ENCODE measurements at regions not wholly inside any gene's neighbourhood (a gene's known extent, or its start where the extent isn't known, plus 50 kb on each side); places are given as distances from the start of the nearest gene placed in this dataset.

DNA sequence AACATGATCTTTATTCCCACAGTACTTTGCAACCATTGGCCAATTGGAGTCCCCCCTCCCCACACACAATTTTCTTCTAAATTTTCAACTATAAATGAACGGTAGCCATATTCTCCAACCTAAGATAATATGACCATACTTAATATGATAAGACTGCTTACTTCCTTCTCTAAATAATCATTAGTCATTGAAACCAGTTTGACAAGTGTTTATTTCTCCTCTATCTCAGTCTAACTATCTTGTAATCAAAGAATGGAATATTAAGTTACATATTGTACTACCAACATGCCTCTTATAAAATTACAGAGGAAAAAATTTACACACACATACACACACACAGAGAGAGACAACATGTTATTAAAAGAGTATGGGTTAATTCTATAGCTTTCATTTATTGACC is 567.4 kb upstream of the TMPRSS15 start:
- Histone ChIP-seq H3K9me3 (ENCODE audit: control insufficient read depth, low read depth, low read length) (no peaks in the 10 kb centered on the region), H3K4me3 (ENCODE audit: low read length) (no peak overlapping the region), H3K36me3 (ENCODE audit: control insufficient read depth, insufficient read depth, low read length) (no peaks in the 10 kb centered on the region), H3K27ac (ENCODE audit: low read length) (no peak overlapping the region), H3K27me3 (ENCODE audit: control insufficient read depth, insufficient read depth, low read length) (no peaks in the 10 kb centered on the region), H3K4me1 (ENCODE audit: control insufficient read depth, insufficient read depth, low read length) (no peaks in the 10 kb centered on the region)
- WGBS (ENCODE audit: insufficient coverage, low lambda C conversion rate), result no CpG with 5 or more reads among the region's 1 CpG
- no peak for DNase-seq

GRCh38 chr21:18985584-18985983 is 582.0 kb upstream of the TMPRSS15 start:
- Histone ChIP-seq H3K9me3 (ENCODE audit: control insufficient read depth, low read depth, low read length) (no peaks in the 10 kb centered on the region), H3K4me3 (ENCODE audit: low read length) (no peak overlapping the region), H3K36me3 (ENCODE audit: control insufficient read depth, insufficient read depth, low read length) (no peaks in the 10 kb centered on the region), H3K4me1 (ENCODE audit: control insufficient read depth, insufficient read depth, low read length) (no peaks in the 10 kb centered on the region), H3K27me3 (ENCODE audit: control insufficient read depth, insufficient read depth, low read length) (no peaks in the 10 kb centered on the region), H3K27ac (ENCODE audit: low read length) (no peak overlapping the region)
- DNase-seq, result no peak

- Histone ChIP-seq H3K9me3 (ENCODE audit: control insufficient read depth, low read depth, low read length) (no peaks in the 10 kb centered on the region), H3K4me3 (ENCODE audit: low read length) (no peak overlapping the region), H3K4me1 (ENCODE audit: control insufficient read depth, insufficient read depth, low read length) (no peaks in the 10 kb centered on the region), H3K36me3 (ENCODE audit: control insufficient read depth, insufficient read depth, low read length) (no peaks in the 10 kb centered on the region), H3K27me3 (ENCODE audit: control insufficient read depth, insufficient read depth, low read length) (no peaks in the 10 kb centered on the region), H3K27ac (ENCODE audit: low read length) (no peak overlapping the region)
- no peak for DNase-seq
- WGBS (ENCODE audit: insufficient coverage, low lambda C conversion rate), result no CpG with 5 or more reads among the region's 4 CpGs
Measured at GRCh38 chr21:18986197-18986596, 582.6 kb upstream of the TMPRSS15 start.

- Histone ChIP-seq H3K4me3 (ENCODE audit: low read length) (no peak overlapping the region), H3K36me3 (ENCODE audit: control insufficient read depth, insufficient read depth, low read length) (no peaks in the 10 kb centered on the region), H3K4me1 (ENCODE audit: control insufficient read depth, insufficient read depth, low read length) (no peaks in the 10 kb centered on the region), H3K9me3 (ENCODE audit: control insufficient read depth, low read depth, low read length) (no peaks in the 10 kb centered on the region), H3K27me3 (ENCODE audit: control insufficient read depth, insufficient read depth, low read length) (no peaks in the 10 kb centered on the region), H3K27ac (ENCODE audit: low read length) (no peak overlapping the region)
- WGBS (ENCODE audit: insufficient coverage, low lambda C conversion rate), result 100% methylated on average over 1 of the region's 11 CpGs
- no peak for DNase-seq
Measured at GRCh38 chr21:18987520-18988026, 584.0 kb upstream of the TMPRSS15 start.

- Histone ChIP-seq H3K36me3 (ENCODE audit: control insufficient read depth, insufficient read depth, low read length) (no peaks in the 10 kb centered on the region), H3K27ac (ENCODE audit: low read length) (no peak overlapping the region), H3K4me3 (ENCODE audit: low read length) (no peak overlapping the region), H3K9me3 (ENCODE audit: control insufficient read depth, low read depth, low read length) (no peaks in the 10 kb centered on the region), H3K27me3 (ENCODE audit: control insufficient read depth, insufficient read depth, low read length) (no peaks in the 10 kb centered on the region), H3K4me1 (ENCODE audit: control insufficient read depth, insufficient read depth, low read length) (no peaks in the 10 kb centered on the region)
- no CpG with 5 or more reads among the region's 7 CpGs for whole genome bisulfite sequencing (ENCODE audit: insufficient coverage, low lambda C conversion rate)
- no peak for DNase-seq
Measured at GRCh38 chr21:18989953-18990495, 586.4 kb upstream of the TMPRSS15 start.

GRCh38 chr21:18991846-18992245 is 588.3 kb upstream of the TMPRSS15 start:
- DNase-seq, result no peak
- Histone ChIP-seq H3K36me3 (ENCODE audit: control insufficient read depth, insufficient read depth, low read length) (no peaks in the 10 kb centered on the region), H3K27ac (ENCODE audit: low read length) (no peak overlapping the region), H3K4me1 (ENCODE audit: control insufficient read depth, insufficient read depth, low read length) (no peaks in the 10 kb centered on the region), H3K27me3 (ENCODE audit: control insufficient read depth, insufficient read depth, low read length) (no peaks in the 10 kb centered on the region), H3K4me3 (ENCODE audit: low read length) (no peak overlapping the region), H3K9me3 (ENCODE audit: control insufficient read depth, low read depth, low read length) (no peaks in the 10 kb centered on the region)
- no CpG with 5 or more reads among the region's 1 CpG for WGBS (ENCODE audit: insufficient coverage, low lambda C conversion rate)

DNA sequence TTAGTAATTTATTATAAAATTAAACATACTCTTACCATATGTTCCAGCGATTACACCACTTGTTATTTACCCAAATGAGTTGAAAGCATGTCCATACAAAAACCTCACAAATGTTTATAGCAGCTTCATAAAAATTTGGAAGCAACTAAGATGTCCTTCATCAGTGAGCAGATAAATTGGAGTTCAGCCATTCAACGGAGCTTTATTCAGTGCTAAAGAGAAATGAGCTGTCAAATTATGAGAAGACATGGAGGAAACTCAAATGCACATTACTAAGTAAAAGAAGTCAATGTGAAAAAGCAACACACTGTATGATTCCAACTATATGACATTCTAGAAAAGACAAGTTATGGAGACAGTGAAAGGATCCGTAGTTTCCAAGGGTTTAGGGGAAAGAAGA is 606.7 kb upstream of the TMPRSS15 start:
- no peak overlapping the region for H3K27ac ChIP-seq (ENCODE audit: low read length)
- 100% methylated on average over 1 of the region's 3 CpGs for WGBS (ENCODE audit: insufficient coverage, low lambda C conversion rate)
- no peak for DNase-seq
- no peaks in the 10 kb centered on the region for H3K36me3 ChIP-seq (ENCODE audit: control insufficient read depth, insufficient read depth, low read length)
- H3K4me1 ChIP-seq (ENCODE audit: control insufficient read depth, insufficient read depth, low read length), result no peaks in the 10 kb centered on the region
- H3K9me3 ChIP-seq (ENCODE audit: control insufficient read depth, low read depth, low read length), result no peaks in the 10 kb centered on the region
- no peak overlapping the region for H3K4me3 ChIP-seq (ENCODE audit: low read length)
- H3K27me3 ChIP-seq (ENCODE audit: control insufficient read depth, insufficient read depth, low read length), result no peaks in the 10 kb centered on the region

GRCh38 chr21:19010996-19011395 is 607.4 kb upstream of the TMPRSS15 start:
- no peak overlapping the region for H3K27ac ChIP-seq (ENCODE audit: low read length)
- H3K4me3 ChIP-seq (ENCODE audit: low read length), result no peak overlapping the region
- no CpG with 5 or more reads among the region's 2 CpGs for WGBS (ENCODE audit: insufficient coverage, low lambda C conversion rate)
- H3K4me1 ChIP-seq (ENCODE audit: control insufficient read depth, insufficient read depth, low read length), result no peaks in the 10 kb centered on the region
- DNase-seq, result no peak
- H3K36me3 ChIP-seq (ENCODE audit: control insufficient read depth, insufficient read depth, low read length), result no peaks in the 10 kb centered on the region
- H3K9me3 ChIP-seq (ENCODE audit: control insufficient read depth, low read depth, low read length), result no peaks in the 10 kb centered on the region
- no peaks in the 10 kb centered on the region for H3K27me3 ChIP-seq (ENCODE audit: control insufficient read depth, insufficient read depth, low read length)

GRCh38 chr21:19011451-19011850 is 607.9 kb upstream of the TMPRSS15 start:
- H3K27me3 ChIP-seq (ENCODE audit: control insufficient read depth, insufficient read depth, low read length), result no peaks in the 10 kb centered on the region
- no peak overlapping the region for H3K27ac ChIP-seq (ENCODE audit: low read length)
- H3K36me3 ChIP-seq (ENCODE audit: control insufficient read depth, insufficient read depth, low read length), result no peaks in the 10 kb centered on the region
- no peaks in the 10 kb centered on the region for H3K9me3 ChIP-seq (ENCODE audit: control insufficient read depth, low read depth, low read length)
- no CpG with 5 or more reads among the region's 2 CpGs for WGBS (ENCODE audit: insufficient coverage, low lambda C conversion rate)
- no peaks in the 10 kb centered on the region for H3K4me1 ChIP-seq (ENCODE audit: control insufficient read depth, insufficient read depth, low read length)
- DNase-seq, result no peak
- H3K4me3 ChIP-seq (ENCODE audit: low read length), result no peak overlapping the region

- H3K36me3 ChIP-seq (ENCODE audit: control insufficient read depth, insufficient read depth, low read length), result no peaks in the 10 kb centered on the region
- no peak overlapping the region for H3K27ac ChIP-seq (ENCODE audit: low read length)
- no peak for DNase-seq
- no peaks in the 10 kb centered on the region for H3K4me1 ChIP-seq (ENCODE audit: control insufficient read depth, insufficient read depth, low read length)
- 100% methylated on average over 1 of the region's 3 CpGs for WGBS (ENCODE audit: insufficient coverage, low lambda C conversion rate)
- H3K27me3 ChIP-seq (ENCODE audit: control insufficient read depth, insufficient read depth, low read length), result no peaks in the 10 kb centered on the region
- no peak overlapping the region for H3K4me3 ChIP-seq (ENCODE audit: low read length)
- no peaks in the 10 kb centered on the region for H3K9me3 ChIP-seq (ENCODE audit: control insufficient read depth, low read depth, low read length)
Measured at GRCh38 chr21:19013916-19014315, 610.3 kb upstream of the TMPRSS15 start.

- no peak for DNase-seq
- Histone ChIP-seq H3K9me3 (ENCODE audit: control insufficient read depth, low read depth, low read length) (no peaks in the 10 kb centered on the region), H3K27ac (ENCODE audit: low read length) (no peak overlapping the region), H3K27me3 (ENCODE audit: control insufficient read depth, insufficient read depth, low read length) (no peaks in the 10 kb centered on the region), H3K4me1 (ENCODE audit: control insufficient read depth, insufficient read depth, low read length) (no peaks in the 10 kb centered on the region), H3K36me3 (ENCODE audit: control insufficient read depth, insufficient read depth, low read length) (no peaks in the 10 kb centered on the region), H3K4me3 (ENCODE audit: low read length) (no peak overlapping the region)
- WGBS (ENCODE audit: insufficient coverage, low lambda C conversion rate), result 94% methylated on average over 2 of the region's 3 CpGs
Measured at GRCh38 chr21:19018529-19018928, 614.9 kb upstream of the TMPRSS15 start.
